ENCODE measurements at regions not wholly inside any gene's neighbourhood (a gene's known extent, or its start where the extent isn't known, plus 50 kb on each side); places are given as distances from the start of the nearest gene placed in this dataset.

GRCh38 chr11:109973486-109973885 is 119.7 kb upstream of the ZC3H12C start:
- Mint-ChIP-seq H3K27me3 (ENCODE audit: unreplicated experiment) (no peaks in the 10 kb centered on the region), H3K36me3 (ENCODE audit: unreplicated experiment) (no peaks in the 10 kb centered on the region), H3K4me1 (ENCODE audit: unreplicated experiment) (peaks cover 26% of the 10 kb centered on the region), H3K27ac (ENCODE audit: unreplicated experiment) (no peak overlapping the region), H3K4me3 (ENCODE audit: unreplicated experiment) (no peak overlapping the region), H3K9me3 (ENCODE audit: unreplicated experiment) (no peaks in the 10 kb centered on the region)
- no peak for DNase-seq (ENCODE audit: extremely low spot score, unreplicated experiment)
- TF ChIP-seq CTCF (IDR thresholded peaks at IDR 0.05) = no peak

- H3K36me3 Mint-ChIP-seq (ENCODE audit: unreplicated experiment) = no peaks in the 10 kb centered on the region
- no peak overlapping the region for H3K27ac Mint-ChIP-seq (ENCODE audit: unreplicated experiment)
- no peaks in the 10 kb centered on the region for H3K27me3 Mint-ChIP-seq (ENCODE audit: unreplicated experiment)
- peaks cover 32% of the 10 kb centered on the region for H3K4me1 Mint-ChIP-seq (ENCODE audit: unreplicated experiment)
- TF ChIP-seq CTCF (IDR thresholded peaks at IDR 0.05) = no peak
- no peak for DNase-seq (ENCODE audit: extremely low spot score, unreplicated experiment)
- no peaks in the 10 kb centered on the region for H3K9me3 Mint-ChIP-seq (ENCODE audit: unreplicated experiment)
- no peak overlapping the region for H3K4me3 Mint-ChIP-seq (ENCODE audit: unreplicated experiment)
Measured at GRCh38 chr11:109974523-109974922, 118.7 kb upstream of the ZC3H12C start.

GRCh38 chr11:109978895-109979294 is 114.3 kb upstream of the ZC3H12C start:
- no peaks in the 10 kb centered on the region for H3K27me3 Mint-ChIP-seq (ENCODE audit: unreplicated experiment)
- H3K4me3 Mint-ChIP-seq (ENCODE audit: unreplicated experiment) = no peak overlapping the region
- H3K9me3 Mint-ChIP-seq (ENCODE audit: unreplicated experiment) = no peaks in the 10 kb centered on the region
- DNase-seq (ENCODE audit: extremely low spot score, unreplicated experiment) = no peak
- no peaks in the 10 kb centered on the region for H3K36me3 Mint-ChIP-seq (ENCODE audit: unreplicated experiment)
- TF ChIP-seq CTCF (IDR thresholded peaks at IDR 0.05) = no peak
- H3K4me1 Mint-ChIP-seq (ENCODE audit: unreplicated experiment) = peaks cover 7% of the 10 kb centered on the region
- no peak overlapping the region for H3K27ac Mint-ChIP-seq (ENCODE audit: unreplicated experiment)

GRCh38 chr11:109981031-109981636 is 112.1 kb upstream of the ZC3H12C start:
- H3K4me3 Mint-ChIP-seq (ENCODE audit: unreplicated experiment) = no peak overlapping the region
- no peak for DNase-seq (ENCODE audit: extremely low spot score, unreplicated experiment)
- H3K36me3 Mint-ChIP-seq (ENCODE audit: unreplicated experiment) = no peaks in the 10 kb centered on the region
- no peak overlapping the region for H3K27ac Mint-ChIP-seq (ENCODE audit: unreplicated experiment)
- no peak for TF ChIP-seq CTCF (IDR thresholded peaks at IDR 0.05)
- peaks cover 7% of the 10 kb centered on the region for H3K4me1 Mint-ChIP-seq (ENCODE audit: unreplicated experiment)
- no peaks in the 10 kb centered on the region for H3K27me3 Mint-ChIP-seq (ENCODE audit: unreplicated experiment)
- H3K9me3 Mint-ChIP-seq (ENCODE audit: unreplicated experiment) = no peaks in the 10 kb centered on the region

GRCh38 chr11:109983358-109983757 is 109.8 kb upstream of the ZC3H12C start:
- Mint-ChIP-seq H3K4me1 (ENCODE audit: unreplicated experiment) (peaks cover 7% of the 10 kb centered on the region), H3K4me3 (ENCODE audit: unreplicated experiment) (no peak overlapping the region)

More at GRCh38 chr11:109983358-109983757, 109.8 kb upstream of the ZC3H12C start:
- no peaks in the 10 kb centered on the region for H3K36me3 Mint-ChIP-seq (ENCODE audit: unreplicated experiment)
- no peak overlapping the region for H3K27ac Mint-ChIP-seq (ENCODE audit: unreplicated experiment)
- H3K27me3 Mint-ChIP-seq (ENCODE audit: unreplicated experiment) = no peaks in the 10 kb centered on the region
- no peak for TF ChIP-seq CTCF (IDR thresholded peaks at IDR 0.05)
- no peaks in the 10 kb centered on the region for H3K9me3 Mint-ChIP-seq (ENCODE audit: unreplicated experiment)
- DNase-seq (ENCODE audit: extremely low spot score, unreplicated experiment) = no peak

Data from osteocyte (in vitro differentiated cells).